T1000 (cell line): ENCODE measurements at regions not wholly inside any gene's neighbourhood (a gene's known extent, or its start where the extent isn't known, plus 50 kb on each side); places are given as distances from the start of the nearest gene placed in this dataset.

ENCODE experiments used
- DNase-seq: peaks from one replicate; lab custom pipeline; 2025; ENCODE audit warnings: mixed read lengths; lab: John Stamatoyannopoulos, UW

DNA sequence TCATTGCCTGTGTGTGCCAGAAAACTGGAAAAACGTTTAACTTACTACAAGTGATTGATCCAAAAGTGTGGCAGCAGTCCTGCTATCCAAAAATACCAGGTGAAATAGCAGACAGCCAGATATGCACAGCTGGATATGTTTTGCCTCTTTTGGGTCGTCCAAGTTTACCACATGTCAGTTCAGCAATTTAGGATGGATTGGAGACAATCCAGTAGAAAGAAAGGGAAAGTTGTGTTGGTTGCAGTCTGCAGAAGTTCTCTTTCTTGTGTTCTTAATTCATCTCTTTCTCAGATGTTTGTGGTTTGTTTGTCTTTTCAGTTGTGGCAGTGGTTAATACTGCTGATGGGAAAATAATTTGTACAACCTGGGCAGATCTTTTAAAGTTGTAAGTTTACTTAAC lies 645.0 kb downstream of the PTPRC start:
- no peak for DNase-seq

DNA sequence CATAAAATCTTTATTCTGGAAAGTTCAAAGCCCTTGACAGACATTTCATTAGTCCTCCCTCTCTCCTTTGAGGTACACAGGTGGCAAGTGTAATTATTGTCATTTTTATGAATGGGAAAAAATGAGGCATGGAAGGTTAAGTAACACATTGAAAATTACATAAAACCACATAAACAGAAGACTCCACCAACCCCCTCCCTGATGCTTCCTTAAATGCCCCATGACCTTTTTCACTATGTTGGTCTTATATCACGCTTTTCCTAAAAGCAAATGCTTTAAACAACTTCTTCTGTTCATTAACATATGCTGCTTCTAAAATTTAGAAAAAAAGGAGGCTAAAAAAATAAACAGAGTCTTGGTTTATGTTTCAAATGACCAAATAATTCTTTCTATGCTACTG lies 648.4 kb downstream of the PTPRC start:
- DNase-seq: no peak

DNA sequence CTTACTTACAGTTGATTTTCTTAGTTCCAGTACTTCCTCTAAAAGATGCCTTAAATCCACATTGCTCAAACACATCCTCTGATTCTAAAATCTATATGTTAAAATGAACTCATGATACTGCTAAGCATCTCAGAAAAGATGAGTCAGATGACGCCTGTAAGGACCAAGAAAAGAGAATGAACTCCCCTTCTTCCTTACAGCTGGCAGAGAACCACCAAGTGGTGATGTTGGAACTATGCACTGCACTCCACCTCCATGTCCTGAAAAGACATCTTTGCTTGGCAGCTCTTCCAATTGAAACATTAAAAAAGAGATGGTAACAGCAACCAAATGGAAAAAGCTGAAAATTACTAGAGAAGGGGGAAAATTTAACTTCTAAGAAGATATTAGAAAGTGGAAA lies 648.8 kb downstream of the PTPRC start:
- no peak for DNase-seq

DNA sequence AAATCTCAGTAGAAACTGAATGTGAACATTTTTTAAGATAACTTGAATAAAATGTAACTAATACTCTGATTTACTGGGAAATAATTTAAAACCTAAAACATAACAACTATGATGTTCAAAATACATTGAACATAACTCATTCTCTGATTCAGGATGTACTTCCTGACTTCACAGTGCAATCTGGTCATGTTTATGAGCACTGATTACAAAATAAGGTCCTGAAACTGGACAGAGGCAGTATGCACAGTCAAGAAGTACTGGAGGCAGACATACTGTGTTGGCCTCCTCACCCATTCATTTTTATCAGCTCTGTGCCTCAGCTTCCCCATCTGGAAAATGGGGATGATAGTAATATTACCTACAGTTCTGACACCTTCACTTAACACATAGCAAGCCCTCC lies 651.3 kb downstream of the PTPRC start:
- DNase-seq: no peak

DNA sequence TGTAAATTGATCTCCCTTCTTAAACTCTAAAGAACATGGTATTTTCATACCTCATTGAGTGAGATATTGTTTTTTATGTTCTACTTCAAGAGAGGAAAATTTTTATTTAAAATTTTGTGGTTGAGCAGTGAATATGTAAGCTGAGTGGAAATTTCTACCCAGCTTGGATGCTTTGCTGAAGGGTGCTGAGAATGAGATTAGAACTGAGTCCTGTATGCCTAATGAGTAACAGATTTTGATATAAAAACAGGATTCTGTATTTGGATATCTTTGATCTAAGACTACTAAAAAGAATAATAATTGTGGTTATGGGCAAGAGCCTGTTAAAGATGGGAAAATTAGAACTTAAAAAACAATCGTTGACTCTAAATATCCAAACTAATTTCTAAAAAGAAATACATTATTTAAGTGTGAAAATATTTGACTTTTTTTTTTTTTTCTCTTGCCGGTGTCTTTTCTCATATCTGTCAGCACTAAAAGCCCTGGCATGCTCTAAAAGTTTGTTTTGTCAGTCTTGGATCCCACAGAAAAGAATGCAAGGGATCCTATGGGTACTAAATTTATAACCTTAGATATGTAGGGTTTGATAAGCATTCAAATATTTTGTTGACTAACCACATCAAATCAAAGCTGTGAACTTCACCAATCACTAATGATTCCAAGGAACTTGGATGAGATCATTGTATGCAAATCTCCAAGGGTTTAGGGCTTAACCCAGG lies 652.3 kb downstream of the PTPRC start:
- DNase-seq: no peak

DNA sequence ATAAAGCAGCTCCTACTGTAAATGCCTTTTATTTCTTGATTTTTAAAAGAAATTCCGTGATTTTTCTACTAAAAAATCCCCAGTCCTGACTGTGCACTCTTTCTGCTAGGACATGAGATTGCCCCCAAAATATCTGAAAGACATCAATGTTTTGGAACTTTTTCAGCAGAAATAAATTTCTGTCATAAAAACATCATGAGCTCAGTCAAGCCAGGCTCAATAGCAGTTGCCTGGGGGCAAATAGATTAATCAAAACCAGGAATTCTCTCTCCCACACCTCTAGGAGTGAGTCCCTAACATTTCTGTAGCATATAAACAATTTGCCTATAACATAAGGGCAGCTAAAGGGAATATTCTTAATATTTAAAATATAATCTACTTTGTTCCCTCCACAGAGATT lies 654.1 kb downstream of the PTPRC start:
- DNase-seq: no peak

DNA sequence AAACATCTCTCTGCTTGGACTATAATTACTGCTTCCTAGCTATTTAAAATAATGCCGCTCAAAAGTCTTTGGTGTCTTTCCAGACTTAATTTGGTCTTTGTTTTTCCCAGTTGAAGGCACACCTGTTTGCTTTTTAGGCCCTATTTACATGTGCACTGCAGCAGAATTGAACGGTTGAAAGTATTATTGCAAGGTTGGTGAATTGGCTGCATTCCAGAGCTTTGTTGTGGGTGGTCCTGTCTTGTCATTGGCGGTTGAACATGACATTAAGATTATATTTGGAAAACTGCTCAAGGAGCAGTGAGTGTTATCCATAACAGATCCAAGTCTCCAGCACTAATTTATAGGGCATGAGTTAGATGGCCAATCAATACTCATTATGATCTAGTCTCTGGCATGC lies 656.3 kb downstream of the PTPRC start:
- DNase-seq: no peak

DNA sequence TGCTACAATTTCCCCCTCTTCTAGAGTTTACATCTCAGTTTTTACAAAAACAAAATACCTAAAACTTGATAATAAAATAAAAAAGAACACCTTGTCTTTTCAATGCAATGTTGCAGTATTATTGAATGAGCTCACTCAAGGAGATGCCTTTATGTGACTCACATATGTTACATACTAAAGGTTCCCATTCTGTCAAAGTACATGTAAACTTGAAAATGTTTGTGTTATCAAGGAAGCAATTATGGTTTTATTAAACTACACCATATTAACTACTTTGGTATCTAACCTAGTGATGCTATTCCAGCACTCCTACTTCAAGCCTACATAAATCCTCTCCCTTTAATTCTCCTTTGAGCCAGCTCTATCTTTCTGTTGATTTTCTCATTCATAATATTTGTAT lies 658.3 kb downstream of the PTPRC start:
- no peak for DNase-seq

DNA sequence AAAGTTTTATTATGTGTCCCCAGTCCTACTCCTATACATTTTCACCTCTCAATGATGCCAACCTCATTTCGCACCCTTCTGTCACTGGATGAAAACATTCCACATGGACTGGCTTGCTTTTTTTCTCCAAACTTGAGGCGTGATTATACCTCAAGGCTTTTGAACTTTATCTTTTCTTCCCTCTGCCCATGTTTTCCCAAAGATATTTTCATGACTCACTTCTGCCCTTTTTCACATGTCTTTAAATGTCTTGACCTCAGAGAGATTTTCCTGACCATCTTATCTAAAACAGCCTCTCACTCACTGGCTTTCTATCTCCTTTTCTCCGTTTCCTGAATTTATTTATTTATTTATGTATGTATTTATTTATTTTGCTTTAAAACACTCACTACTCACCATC lies 659.0 kb downstream of the PTPRC start:
- DNase-seq: no peak

DNA sequence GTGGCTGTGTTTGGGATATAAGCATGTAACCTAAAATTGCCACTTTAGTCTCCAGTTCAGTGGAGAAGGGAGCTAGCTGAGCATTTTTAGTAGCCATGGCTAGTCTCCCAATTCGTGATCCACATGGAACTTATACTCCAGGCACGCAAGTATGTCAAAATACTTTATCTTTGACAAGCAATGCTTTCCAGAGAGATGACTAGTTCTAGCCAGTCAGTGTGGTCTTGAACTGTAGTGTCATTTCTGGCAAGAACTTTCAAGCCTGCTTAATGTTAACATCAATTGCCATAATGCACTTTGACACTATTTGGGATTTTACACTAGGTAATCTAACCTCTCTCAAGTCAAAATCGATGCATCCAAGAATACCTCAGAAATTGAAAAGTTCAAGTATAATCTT lies 660.0 kb downstream of the PTPRC start:
- DNase-seq: no peak

DNA sequence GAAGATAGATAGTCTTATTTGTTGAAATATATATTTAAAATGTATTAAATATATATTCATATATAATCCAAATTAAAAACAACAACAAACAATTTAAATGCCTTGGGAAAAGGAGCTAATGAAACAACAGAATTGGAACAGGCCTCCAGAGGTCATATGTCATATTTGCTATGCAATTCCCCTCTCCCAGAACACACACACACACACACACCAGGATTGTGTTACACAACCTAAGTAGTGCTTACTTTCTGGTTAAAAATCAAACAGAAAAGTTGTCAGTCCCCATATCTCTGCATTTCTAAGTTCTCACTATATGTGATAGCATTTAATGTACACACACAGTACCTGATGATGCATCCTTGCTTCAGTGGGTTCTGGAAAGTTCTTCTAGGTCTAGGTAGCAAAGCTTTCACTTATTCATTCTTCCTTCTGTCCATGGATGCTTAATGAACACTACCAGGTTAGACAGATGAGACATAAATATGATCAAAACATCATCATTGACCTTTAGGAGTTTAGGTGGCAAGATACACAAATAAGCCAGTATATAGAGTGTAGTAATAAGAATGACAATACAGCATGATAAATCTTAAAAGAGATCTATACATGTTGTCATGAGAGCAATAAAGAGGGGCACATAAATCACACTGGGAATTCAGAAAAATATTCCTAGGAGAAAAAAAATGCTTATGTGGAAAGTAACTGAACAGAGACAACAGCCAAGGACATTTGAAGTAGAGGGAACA lies 662.8 kb downstream of the PTPRC start:
- no peak for DNase-seq

DNA sequence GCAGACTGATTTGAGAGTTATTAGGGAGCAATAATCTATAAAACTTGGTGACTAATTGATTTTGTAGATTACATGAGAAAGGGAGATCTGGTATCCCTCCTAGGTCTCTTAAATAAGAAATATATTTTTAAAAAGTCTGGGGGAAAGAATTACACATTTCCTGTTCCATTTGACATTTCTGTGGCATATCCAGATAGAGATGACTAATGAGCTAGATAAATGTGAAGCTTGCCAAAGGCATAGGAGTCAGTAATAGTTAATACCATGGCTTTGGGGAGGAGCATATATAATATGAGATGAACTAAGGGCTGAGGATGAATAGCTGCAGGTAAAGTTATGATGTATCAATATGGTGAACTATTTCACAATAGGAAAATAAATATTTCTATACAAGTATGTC lies 663.7 kb downstream of the PTPRC start:
- no peak for DNase-seq

DNA sequence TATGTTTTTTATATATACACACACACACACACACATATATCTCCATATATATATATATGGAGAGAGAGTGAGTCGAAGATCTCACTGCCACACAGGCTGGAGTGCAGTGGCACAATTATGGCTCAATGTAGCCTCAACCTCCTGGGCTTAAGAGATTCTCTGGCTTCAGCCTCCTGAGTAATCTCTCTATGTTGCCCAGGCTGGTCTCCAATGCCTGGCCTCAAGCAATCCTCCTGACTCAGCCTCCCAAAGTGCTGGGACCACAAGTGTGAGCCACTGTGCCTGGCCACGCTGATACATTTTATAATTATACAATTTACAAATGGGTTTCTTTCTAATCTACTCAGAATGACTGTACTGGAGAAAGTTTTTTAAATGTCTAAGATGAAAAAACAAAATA lies 664.2 kb downstream of the PTPRC start:
- no peak for DNase-seq

DNA sequence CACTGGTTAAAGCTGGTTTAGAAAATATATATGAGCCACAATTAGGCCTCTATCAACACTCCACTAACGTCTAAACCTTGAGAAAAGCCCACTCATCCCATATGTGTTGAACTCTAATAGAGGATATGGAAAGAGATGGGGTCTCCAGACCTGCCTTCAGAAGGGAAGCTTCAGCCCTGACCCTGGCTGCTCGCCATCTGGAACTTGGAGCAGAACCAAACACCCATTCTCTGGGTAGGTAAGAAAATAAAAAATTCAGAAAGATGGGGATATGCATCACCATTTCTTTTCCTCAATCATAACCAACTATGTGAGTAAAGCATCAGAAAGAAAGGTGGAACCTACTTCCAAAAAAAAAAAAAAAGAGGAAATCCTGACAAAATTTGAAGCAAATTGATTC lies 666.2 kb downstream of the PTPRC start:
- DNase-seq: no peak

DNA sequence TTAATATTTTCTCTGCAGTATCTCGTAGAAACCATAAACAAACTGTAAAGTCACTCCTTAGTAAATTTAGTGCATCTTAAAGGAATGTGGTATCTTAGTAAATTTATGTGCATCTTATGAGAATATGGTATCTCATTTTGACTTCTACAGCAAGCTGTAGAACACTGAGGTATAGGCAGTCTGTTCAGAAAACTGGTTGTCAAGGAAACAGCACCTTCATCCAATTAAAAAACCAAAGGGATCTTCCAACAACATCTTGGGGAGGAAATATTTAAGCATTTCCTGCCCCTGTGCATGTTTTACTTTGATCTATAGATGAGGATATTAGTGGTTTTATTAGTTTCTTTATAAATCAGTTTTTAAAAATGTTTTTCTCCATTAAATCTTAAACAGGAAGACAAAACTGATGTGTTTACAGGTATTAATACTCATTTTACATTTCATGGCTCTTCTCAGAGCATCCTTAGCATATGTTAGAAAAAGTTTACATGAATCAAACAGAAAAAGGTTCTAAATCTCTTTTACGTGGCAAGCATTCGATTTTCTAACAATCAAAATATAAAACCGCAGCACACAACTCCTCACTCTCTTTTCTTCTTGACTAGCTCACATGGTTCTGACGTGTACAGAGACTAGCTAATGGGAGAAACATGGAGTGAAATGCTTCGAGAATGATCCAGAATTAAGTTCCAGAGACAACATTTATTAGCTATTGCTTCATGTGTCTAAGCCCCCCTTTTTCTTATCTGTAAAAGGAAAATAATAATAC lies 668.8 kb downstream of the PTPRC start:
- no peak for DNase-seq

DNA sequence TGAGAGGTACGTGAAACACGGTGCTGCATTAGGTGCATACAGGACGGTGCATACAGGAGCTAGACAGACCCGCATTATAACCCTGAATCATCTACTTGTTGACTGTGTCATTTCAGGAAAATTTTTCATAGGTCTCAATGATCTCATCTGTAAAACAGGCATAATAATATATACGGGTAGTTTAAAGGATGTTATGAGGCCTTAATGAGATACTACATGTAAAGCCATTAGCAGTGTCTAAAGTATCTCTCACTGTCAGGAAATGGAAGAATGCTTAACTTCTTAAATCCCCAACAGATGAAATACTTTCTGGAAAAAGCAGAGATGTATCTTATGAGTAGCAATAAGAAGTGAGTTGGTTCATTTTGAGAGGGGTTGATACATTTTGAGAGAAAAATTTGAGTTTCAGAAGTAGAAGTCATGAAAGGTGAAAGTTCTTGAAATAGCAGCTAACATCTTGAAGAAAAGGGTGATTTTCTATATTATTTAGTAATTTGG lies 669.6 kb downstream of the PTPRC start:
- no peak for DNase-seq

DNA sequence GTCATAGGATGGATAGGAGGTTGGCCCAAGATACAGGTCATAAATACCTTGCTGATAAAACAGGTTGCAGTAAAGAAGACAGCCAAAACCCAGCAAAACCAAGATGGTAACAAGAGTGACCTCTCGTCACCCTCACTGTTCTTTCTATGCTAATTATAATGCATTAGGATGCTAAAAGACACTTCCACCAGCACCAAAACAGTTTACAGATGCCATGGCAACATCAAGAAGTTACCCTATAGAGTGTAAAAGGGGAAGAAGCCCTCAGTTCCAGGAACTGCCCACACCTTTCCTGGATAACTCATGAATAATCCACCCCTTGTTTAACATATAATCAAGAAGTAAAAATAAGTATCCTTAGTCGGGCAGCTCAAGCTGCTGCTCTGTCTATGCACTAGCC lies 671.9 kb downstream of the PTPRC start:
- no peak for DNase-seq

DNA sequence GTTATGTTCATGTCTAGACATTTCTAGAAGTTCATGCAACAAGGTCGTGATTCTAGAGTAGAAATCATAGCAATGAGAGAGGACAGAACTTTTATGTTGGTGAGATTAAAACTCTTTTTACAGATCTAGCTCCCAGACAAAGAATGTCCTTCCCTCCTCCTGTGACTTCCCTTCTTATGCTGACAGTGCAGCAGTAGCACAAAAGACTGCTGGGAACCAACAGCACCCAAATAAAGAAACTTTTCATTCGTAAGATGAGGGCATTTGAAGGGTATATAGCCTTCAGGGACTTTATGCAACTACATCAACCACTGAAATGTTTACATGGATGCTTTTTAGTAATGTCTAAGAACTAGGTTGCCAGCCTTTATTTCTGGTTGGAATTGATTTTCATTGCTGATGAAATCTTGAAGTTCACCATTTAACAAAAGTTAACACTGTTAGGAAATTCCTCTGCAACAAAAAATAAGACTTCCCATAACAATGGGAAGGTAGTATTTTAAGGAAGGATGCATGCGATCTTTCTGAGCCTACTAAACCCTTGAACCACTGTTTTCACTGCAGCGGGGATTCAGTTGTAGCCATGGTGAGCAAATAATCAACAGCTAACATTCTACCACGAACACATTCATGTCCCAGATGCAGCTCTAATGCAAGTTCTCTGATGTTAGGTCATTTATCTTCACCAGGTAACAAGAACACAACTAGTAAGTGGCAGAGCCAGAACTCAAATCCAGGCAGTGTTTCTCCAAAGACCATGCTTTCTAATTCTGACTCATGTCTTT lies 672.8 kb downstream of the PTPRC start:
- DNase-seq: no peak

DNA sequence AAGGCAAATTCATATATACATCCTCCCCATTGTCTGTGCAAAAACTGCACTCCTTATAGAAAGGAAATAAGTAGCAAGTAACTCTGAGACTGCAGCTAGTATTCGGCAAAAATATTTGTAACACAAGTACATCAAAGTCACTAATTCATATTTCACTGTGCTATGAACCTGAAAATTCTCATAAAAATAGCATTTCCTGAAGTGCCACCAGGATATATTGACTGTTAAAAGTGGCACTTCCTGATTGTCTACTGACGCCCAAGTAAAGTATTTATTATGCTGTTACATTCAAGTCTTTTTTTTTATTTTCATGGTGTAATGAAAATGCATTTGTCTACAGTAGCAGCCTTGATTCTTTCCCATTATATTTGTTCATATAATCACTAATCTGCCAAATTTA lies 673.8 kb downstream of the PTPRC start:
- no peak for DNase-seq

DNA sequence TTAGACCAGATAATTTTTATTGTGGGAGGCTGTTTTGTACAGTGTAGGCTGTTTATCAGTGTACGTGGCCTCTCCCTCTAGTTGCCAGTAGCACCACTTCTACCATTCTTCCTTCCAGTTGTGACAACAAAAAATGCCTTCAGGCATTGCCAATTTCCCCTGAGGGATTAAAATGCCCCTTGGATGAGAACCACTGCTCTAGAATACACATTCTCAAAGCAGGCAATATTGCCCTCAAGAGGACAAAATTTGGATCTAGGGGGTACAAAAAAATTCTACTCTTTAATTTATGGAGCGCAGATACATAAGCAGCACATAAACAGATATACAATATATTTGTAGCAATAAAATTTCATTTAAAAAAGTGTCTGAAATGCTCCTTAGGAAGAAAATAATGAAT lies 674.6 kb downstream of the PTPRC start:
- DNase-seq: no peak

DNA sequence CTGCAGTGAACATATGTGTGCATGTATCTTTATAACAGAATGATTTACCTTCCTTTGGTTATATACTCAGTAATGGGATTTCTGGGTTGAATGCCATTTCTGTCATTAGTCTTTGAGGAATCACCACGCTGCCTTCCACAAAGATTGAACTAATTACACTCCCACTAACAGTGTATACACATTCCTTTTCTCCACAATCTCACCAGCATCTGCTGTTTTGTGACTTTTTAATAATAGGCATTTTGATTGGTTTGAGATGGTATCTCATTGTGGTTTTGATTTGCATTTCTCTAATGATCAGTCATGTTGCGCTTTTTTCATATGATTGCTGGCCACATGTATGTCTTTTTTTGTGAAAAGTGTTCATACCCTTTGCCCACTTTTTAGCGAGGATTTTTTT lies 680.5 kb downstream of the PTPRC start:
- DNase-seq: no peak

DNA sequence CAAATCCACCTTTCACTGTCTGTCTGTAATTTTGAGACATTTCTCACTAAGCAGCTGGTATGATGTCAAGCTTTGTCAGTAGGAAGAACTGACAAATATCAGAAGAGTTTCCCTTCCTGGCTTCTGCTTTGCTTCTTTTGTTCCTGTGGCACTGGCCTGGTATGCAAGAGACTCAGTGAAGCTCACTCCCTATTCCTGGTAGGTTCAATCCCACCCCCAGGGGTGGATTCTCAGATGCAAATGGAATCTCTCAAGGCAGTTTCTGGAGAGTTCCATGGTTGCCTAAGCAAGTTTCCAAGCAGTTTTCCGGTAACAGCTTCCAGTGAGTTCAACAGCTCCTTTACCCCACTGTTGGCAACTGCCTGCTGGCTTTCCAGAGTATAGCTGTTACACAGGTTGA lies 683.4 kb downstream of the PTPRC start:
- DNase-seq: no peak
